ENCODE measurements at regions not wholly inside any gene's neighbourhood (a gene's known extent, or its start where the extent isn't known, plus 50 kb on each side); places are given as distances from the start of the nearest gene placed in this dataset.

- Mint-ChIP-seq H3K4me1 (no peaks in the 10 kb centered on the region), H3K27me3 (no peaks in the 10 kb centered on the region), H3K4me3 (no peak overlapping the region), H3K27ac (no peak overlapping the region), H3K9me3 (ENCODE audit: insufficient read depth) (no peaks in the 10 kb centered on the region)
- H3K27ac ChIP-seq (ENCODE audit: low read length in 2 of 2), result no peak overlapping the region
- 98% methylated on average over 5 of the region's 7 CpGs for WGBS (ENCODE audit: insufficient coverage)
- H3K9ac ChIP-seq (ENCODE audit: low read length), result no peak overlapping the region
- no peak for TF ChIP-seq EZH2 (IDR thresholded peaks at IDR 0.05; ENCODE audit: borderline replicate concordance, insufficient read depth, low read depth, low read length, poor library complexity, severe bottlenecking)
- TF ChIP-seq CTCF (IDR thresholded peaks at IDR 0.05), result no peak
- H3K4me3 ChIP-seq (ENCODE audit: control extremely low read depth in 1 of 5, extremely low read depth in 1 of 5, insufficient read depth in 1 of 5, low read depth in 2 of 5, low read length in 4 of 5), result no peak overlapping the region
- no peaks in the 10 kb centered on the region for H3K27me3 ChIP-seq (replicated peaks in 1 of 4; ENCODE audit: control extremely low read depth in 1 of 4, control insufficient read depth in 3 of 4, insufficient read depth in 4 of 4, low read length in 3 of 4)
- no peak overlapping the region for H2AFZ ChIP-seq (ENCODE audit: insufficient read depth, low read depth, low read length, poor library complexity, severe bottlenecking)
- H3K4me2 ChIP-seq (replicated peaks; ENCODE audit: low read depth, low read length, poor library complexity, severe bottlenecking), result no peak overlapping the region
- H3K79me2 ChIP-seq (ENCODE audit: control insufficient read depth, insufficient read depth, low read length), result no peaks in the 10 kb centered on the region
- no peaks in the 10 kb centered on the region for H4K20me1 ChIP-seq (ENCODE audit: control insufficient read depth, insufficient read depth, low read length, poor library complexity, severe bottlenecking)
- no peak for ATAC-seq (ENCODE audit: low read depth)
- CTCF ChIA-PET, result no interaction called here
- POLR2A ChIA-PET, result no interaction called here
- H3K9me3 ChIP-seq (ENCODE audit: control extremely low read depth in 1 of 3, control insufficient read depth in 2 of 3, insufficient read depth in 1 of 3, low read length in 2 of 3), result peaks cover 0 to 2% (median 0%) of the 10 kb centered on the region in 3 donors
- intact Hi-C loops (cut with micrococcal nuclease), result no loop called here
- H3K4me1 ChIP-seq (ENCODE audit: control insufficient read depth in 2 of 2, insufficient read depth in 2 of 2, low read length in 2 of 2), result no peaks in the 10 kb centered on the region
- no peaks in the 10 kb centered on the region for H3K36me3 ChIP-seq (replicated peaks in 1 of 2; ENCODE audit: control extremely low read depth in 1 of 2, control insufficient read depth in 1 of 2, extremely low read depth in 1 of 2, insufficient read depth in 2 of 2, low read length in 1 of 2)
- DNase-seq, result no peak
Observed at GRCh38 chr10:2335626-2336025, 598.3 kb upstream of the ADARB2 start.

- WGBS (ENCODE audit: insufficient coverage), result no CpG with 5 or more reads among the region's 4 CpGs
- CTCF ChIA-PET, result no interaction called here
- Histone ChIP-seq H3K79me2 (ENCODE audit: control insufficient read depth, insufficient read depth, low read length) (no peaks in the 10 kb centered on the region), H3K9ac (ENCODE audit: low read length) (no peak overlapping the region), H2AFZ (ENCODE audit: insufficient read depth, low read depth, low read length, poor library complexity, severe bottlenecking) (no peak overlapping the region), H3K36me3 (replicated peaks in 1 of 2; ENCODE audit: control extremely low read depth in 1 of 2, control insufficient read depth in 1 of 2, extremely low read depth in 1 of 2, insufficient read depth in 2 of 2, low read length in 1 of 2) (no peaks in the 10 kb centered on the region), H3K27ac (ENCODE audit: low read length in 2 of 2) (no peak overlapping the region), H3K27me3 (replicated peaks in 1 of 4; ENCODE audit: control extremely low read depth in 1 of 4, control insufficient read depth in 3 of 4, insufficient read depth in 4 of 4, low read length in 3 of 4) (no peaks in the 10 kb centered on the region), H3K4me3 (ENCODE audit: control extremely low read depth in 1 of 5, extremely low read depth in 1 of 5, insufficient read depth in 1 of 5, low read depth in 2 of 5, low read length in 4 of 5) (no peak overlapping the region), H4K20me1 (ENCODE audit: control insufficient read depth, insufficient read depth, low read length, poor library complexity, severe bottlenecking) (no peaks in the 10 kb centered on the region), H3K4me2 (replicated peaks; ENCODE audit: low read depth, low read length, poor library complexity, severe bottlenecking) (no peak overlapping the region), H3K4me1 (ENCODE audit: control insufficient read depth in 2 of 2, insufficient read depth in 2 of 2, low read length in 2 of 2) (no peaks in the 10 kb centered on the region), H3K9me3 (ENCODE audit: control extremely low read depth in 1 of 3, control insufficient read depth in 2 of 3, insufficient read depth in 1 of 3, low read length in 2 of 3) (peaks cover 0 to 2% (median 0%) of the 10 kb centered on the region in 3 donors)
- DNase-seq (no peak), ATAC-seq (ENCODE audit: low read depth) (no peak)
- H3K4me3 Mint-ChIP-seq, result no peak overlapping the region
- H3K9me3 Mint-ChIP-seq (ENCODE audit: insufficient read depth), result no peaks in the 10 kb centered on the region
- no peaks in the 10 kb centered on the region for H3K4me1 Mint-ChIP-seq
- H3K27ac Mint-ChIP-seq, result no peak overlapping the region
- intact Hi-C loops (cut with micrococcal nuclease), result no loop called here
- TF ChIP-seq EZH2 (IDR thresholded peaks at IDR 0.05; ENCODE audit: borderline replicate concordance, insufficient read depth, low read depth, low read length, poor library complexity, severe bottlenecking) (no peak), CTCF (IDR thresholded peaks at IDR 0.05) (no peak)
- no peaks in the 10 kb centered on the region for H3K27me3 Mint-ChIP-seq
- POLR2A ChIA-PET, result no interaction called here
Observed at GRCh38 chr10:2334575-2334974, 597.2 kb upstream of the ADARB2 start.

Data from B cell (primary cell).